ENCODE measurements at regions not wholly inside any gene's neighbourhood (a gene's known extent, or its start where the extent isn't known, plus 50 kb on each side); places are given as distances from the start of the nearest gene placed in this dataset.

DNA sequence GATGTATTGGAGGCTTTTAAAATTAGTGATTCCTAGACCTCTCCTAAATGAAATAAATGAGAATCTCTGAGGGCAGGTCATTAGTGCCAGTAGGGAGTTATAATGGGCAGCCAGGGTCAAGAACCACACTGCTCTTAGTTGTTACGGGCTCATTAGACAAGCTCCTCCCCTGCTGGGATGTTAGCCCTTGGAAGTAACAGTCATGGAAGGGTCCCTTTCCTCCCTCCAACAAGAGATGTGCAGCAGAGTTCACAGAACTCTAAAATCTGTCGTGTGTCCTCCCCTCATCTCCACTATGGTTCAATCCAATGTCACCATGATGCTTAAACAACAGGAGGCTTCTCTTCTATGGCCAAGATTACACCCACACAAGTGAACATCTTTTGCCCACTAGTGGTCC, 419.5 kb downstream of the INSC start:
- DNase-seq (ENCODE audit: low spot score in 2 of 2, unreplicated experiment in 2 of 2), result no peak
- Mint-ChIP-seq H3K4me1 (no peaks in the 10 kb centered on the region), H3K4me3 (no peak overlapping the region), H3K9me3 (peaks cover 16% of the 10 kb centered on the region), H3K36me3 (peaks cover 2% of the 10 kb centered on the region), H3K27me3 (ENCODE audit: low read depth) (peaks cover 2% of the 10 kb centered on the region), H3K27ac (no peak overlapping the region)
- TF ChIP-seq, protein P1, sequence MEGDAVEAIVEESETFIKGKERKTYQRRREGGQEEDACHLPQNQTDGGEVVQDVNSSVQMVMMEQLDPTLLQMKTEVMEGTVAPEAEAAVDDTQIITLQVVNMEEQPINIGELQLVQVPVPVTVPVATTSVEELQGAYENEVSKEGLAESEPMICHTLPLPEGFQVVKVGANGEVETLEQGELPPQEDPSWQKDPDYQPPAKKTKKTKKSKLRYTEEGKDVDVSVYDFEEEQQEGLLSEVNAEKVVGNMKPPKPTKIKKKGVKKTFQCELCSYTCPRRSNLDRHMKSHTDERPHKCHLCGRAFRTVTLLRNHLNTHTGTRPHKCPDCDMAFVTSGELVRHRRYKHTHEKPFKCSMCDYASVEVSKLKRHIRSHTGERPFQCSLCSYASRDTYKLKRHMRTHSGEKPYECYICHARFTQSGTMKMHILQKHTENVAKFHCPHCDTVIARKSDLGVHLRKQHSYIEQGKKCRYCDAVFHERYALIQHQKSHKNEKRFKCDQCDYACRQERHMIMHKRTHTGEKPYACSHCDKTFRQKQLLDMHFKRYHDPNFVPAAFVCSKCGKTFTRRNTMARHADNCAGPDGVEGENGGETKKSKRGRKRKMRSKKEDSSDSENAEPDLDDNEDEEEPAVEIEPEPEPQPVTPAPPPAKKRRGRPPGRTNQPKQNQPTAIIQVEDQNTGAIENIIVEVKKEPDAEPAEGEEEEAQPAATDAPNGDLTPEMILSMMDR (IDR thresholded peaks at IDR 0.05; ENCODE audit: unreplicated experiment), result no peak

DNA sequence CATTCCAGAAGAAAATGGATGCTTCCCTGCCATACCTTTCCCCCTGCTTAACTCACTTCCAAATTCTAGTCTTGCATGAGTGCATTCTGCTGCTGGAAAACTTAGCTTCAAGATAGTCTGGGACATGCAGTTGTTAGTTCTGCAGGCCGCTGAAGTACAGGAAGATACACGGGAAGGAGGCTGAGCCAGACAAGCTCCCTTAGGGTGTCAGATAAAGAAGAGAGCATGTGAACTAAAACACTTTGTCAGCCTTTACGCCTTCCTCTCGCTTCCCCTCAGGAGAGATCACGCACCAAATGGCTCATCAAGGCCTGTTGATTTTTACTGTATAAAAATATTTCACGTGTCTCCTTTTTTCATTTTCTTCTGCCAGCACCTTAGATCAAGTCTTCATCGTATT, 420.7 kb downstream of the INSC start:
- TF ChIP-seq, protein P1 (IDR thresholded peaks at IDR 0.05; ENCODE audit: unreplicated experiment), result no peak
- Mint-ChIP-seq H3K4me3 (no peak overlapping the region), H3K27me3 (ENCODE audit: low read depth) (peaks cover 2% of the 10 kb centered on the region), H3K4me1 (no peaks in the 10 kb centered on the region), H3K36me3 (peaks cover 2% of the 10 kb centered on the region), H3K9me3 (peaks cover 14% of the 10 kb centered on the region), H3K27ac (no peak overlapping the region)
- DNase-seq (ENCODE audit: low spot score in 2 of 2, unreplicated experiment in 2 of 2), result no peak

DNA sequence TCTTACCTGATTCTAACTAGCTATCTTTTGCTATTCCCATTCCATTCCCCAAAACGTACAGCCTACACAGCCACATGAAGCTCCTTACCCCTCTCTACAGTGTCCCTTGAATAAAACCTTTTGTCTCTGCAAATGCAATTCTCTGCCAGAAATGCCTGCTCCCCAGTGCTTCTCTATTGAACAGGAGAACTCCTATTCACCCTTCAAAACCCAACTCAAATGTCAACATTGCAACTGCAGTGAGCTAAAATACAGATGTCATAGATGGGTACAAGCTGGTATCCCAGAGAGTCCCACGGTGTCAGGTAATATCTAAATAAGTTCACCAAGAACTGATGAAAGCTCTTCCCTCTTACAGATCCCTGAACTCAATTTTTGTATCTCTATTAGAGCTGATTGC, 421.7 kb downstream of the INSC start:
- H3K27ac Mint-ChIP-seq, result no peak overlapping the region
- peaks cover 7% of the 10 kb centered on the region for H3K9me3 Mint-ChIP-seq

DNA sequence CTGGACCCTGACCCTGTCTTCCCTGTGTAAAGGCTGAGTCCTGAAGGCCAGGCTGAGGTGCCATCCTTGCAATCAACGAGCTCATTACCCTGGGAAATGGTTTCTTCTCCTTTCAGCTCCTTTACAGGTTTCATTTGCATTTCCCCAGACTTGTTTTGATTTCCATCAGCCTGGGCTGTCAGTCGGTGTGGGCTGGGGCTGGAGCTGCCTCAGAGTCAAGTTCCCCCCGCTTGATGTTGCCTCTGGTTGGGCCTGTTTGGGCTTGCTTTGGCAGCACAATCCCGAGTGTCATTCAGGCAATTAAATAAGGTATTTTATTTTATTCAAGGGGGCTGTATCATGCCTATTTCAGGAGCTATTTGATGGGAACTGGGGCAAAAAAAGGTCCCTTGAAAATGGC, 424.9 kb downstream of the INSC start:
- H3K36me3 Mint-ChIP-seq, result no peaks in the 10 kb centered on the region
- DNase-seq (ENCODE audit: low spot score in 2 of 2, unreplicated experiment in 2 of 2), result no peak
- H3K9me3 Mint-ChIP-seq, result no peaks in the 10 kb centered on the region
- H3K4me1 Mint-ChIP-seq, result no peaks in the 10 kb centered on the region
- peaks cover 3% of the 10 kb centered on the region for H3K27me3 Mint-ChIP-seq (ENCODE audit: low read depth)
- TF ChIP-seq, protein P1 (IDR thresholded peaks at IDR 0.05; ENCODE audit: unreplicated experiment), result no peak
- H3K4me3 Mint-ChIP-seq, result no peak overlapping the region
- H3K27ac Mint-ChIP-seq, result no peak overlapping the region

More for the DNA sequence above, 421.7 kb downstream of the INSC start:
- Mint-ChIP-seq H3K4me1 (no peaks in the 10 kb centered on the region), H3K36me3 (no peaks in the 10 kb centered on the region), H3K4me3 (no peak overlapping the region), H3K27me3 (ENCODE audit: low read depth) (peaks cover 2% of the 10 kb centered on the region)
- no peak for DNase-seq (ENCODE audit: low spot score in 2 of 2, unreplicated experiment in 2 of 2)
- TF ChIP-seq, protein P1 (IDR thresholded peaks at IDR 0.05; ENCODE audit: unreplicated experiment), result no peak

- H3K9me3 Mint-ChIP-seq, result no peaks in the 10 kb centered on the region
- TF ChIP-seq, protein P1 (IDR thresholded peaks at IDR 0.05; ENCODE audit: unreplicated experiment), result no peak
These were observed 426.4 kb downstream of the INSC start for GRCh38 chr11:15541079-15541478.

GRCh38 chr11:15544353-15544752, 429.6 kb downstream of the INSC start:
- Mint-ChIP-seq H3K4me3 (no peak overlapping the region), H3K27ac (no peak overlapping the region), H3K4me1 (no peaks in the 10 kb centered on the region), H3K36me3 (no peaks in the 10 kb centered on the region), H3K9me3 (no peaks in the 10 kb centered on the region), H3K27me3 (ENCODE audit: low read depth) (peaks cover 1% of the 10 kb centered on the region)
- TF ChIP-seq, protein P1 (IDR thresholded peaks at IDR 0.05; ENCODE audit: unreplicated experiment), result no peak
- DNase-seq (ENCODE audit: low spot score in 2 of 2, unreplicated experiment in 2 of 2), result no peak

More at GRCh38 chr11:15541079-15541478, 426.4 kb downstream of the INSC start:
- Mint-ChIP-seq H3K4me1 (no peaks in the 10 kb centered on the region), H3K27me3 (ENCODE audit: low read depth) (peaks cover 3% of the 10 kb centered on the region), H3K36me3 (no peaks in the 10 kb centered on the region), H3K27ac (no peak overlapping the region), H3K4me3 (no peak overlapping the region)
- DNase-seq (ENCODE audit: low spot score in 2 of 2, unreplicated experiment in 2 of 2), result no peak
